ENCODE measurements at regions not wholly inside any gene's neighbourhood (a gene's known extent, or its start where the extent isn't known, plus 50 kb on each side); places are given as distances from the start of the nearest gene placed in this dataset.

DNA sequence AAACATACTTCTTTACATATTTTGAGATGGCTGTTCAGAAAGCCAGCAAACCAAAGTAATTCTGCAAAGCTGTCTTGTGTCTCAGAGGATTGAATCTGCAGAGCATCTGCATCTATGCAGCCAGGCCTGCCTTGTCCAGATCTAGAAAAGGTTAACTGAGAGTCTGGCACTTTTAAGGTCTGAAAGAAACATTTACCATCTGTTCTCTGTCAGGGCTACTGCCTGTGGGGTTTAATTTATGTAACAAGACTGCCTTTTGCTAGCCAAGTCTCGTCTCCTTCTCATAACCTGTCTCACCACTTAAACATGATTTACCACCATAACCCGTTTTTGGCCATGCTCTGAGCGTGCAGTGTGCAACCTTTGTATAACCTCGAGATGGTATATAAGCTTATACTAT is 194.2 kb downstream of the SYT10 start:
- H3K27me3 ChIP-seq (ENCODE audit: control insufficient read depth, low read length) = no peaks in the 10 kb centered on the region
- H3K27ac ChIP-seq (ENCODE audit: low read depth, low read length) = no peak overlapping the region
- no peaks in the 10 kb centered on the region for H4K20me1 ChIP-seq (ENCODE audit: control insufficient read depth, insufficient read depth, low read depth, low read length)
- no peak overlapping the region for H3K4me3 ChIP-seq (ENCODE audit: low read length)
- H3F3A ChIP-seq (ENCODE audit: control insufficient read depth, insufficient read depth) = no peaks in the 10 kb centered on the region
- no peaks in the 10 kb centered on the region for H3K79me2 ChIP-seq (ENCODE audit: control insufficient read depth, low read length)
- no peaks in the 10 kb centered on the region for H3K9me2 ChIP-seq (replicated peaks; ENCODE audit: control insufficient read depth, low read length)
- no peaks in the 10 kb centered on the region for H3K36me3 ChIP-seq (ENCODE audit: control insufficient read depth, low read length)
- no peak overlapping the region for H3K4me2 ChIP-seq (ENCODE audit: low read length)
- H3K4me1 ChIP-seq (ENCODE audit: control insufficient read depth, low read length) = no peaks in the 10 kb centered on the region
- TF ChIP-seq EZH2phosphoT487 (IDR thresholded peaks at IDR 0.05; ENCODE audit: borderline replicate concordance, low read length) = no peak
- TF ChIP-seq, protein P1, sequence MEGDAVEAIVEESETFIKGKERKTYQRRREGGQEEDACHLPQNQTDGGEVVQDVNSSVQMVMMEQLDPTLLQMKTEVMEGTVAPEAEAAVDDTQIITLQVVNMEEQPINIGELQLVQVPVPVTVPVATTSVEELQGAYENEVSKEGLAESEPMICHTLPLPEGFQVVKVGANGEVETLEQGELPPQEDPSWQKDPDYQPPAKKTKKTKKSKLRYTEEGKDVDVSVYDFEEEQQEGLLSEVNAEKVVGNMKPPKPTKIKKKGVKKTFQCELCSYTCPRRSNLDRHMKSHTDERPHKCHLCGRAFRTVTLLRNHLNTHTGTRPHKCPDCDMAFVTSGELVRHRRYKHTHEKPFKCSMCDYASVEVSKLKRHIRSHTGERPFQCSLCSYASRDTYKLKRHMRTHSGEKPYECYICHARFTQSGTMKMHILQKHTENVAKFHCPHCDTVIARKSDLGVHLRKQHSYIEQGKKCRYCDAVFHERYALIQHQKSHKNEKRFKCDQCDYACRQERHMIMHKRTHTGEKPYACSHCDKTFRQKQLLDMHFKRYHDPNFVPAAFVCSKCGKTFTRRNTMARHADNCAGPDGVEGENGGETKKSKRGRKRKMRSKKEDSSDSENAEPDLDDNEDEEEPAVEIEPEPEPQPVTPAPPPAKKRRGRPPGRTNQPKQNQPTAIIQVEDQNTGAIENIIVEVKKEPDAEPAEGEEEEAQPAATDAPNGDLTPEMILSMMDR (IDR thresholded peaks at IDR 0.05; ENCODE audit: low read depth, low read length, poor library complexity, severe bottlenecking) = no peak
- H3K9me3 ChIP-seq (ENCODE audit: control insufficient read depth, insufficient read depth, low read length) = peaks cover 4% of the 10 kb centered on the region; the same call in 1 of the 2 replicates

- Histone ChIP-seq H4K20me1 (ENCODE audit: control insufficient read depth, insufficient read depth, low read depth, low read length) (no peaks in the 10 kb centered on the region), H3K4me2 (ENCODE audit: low read length) (no peak overlapping the region), H3K27ac (ENCODE audit: low read depth, low read length) (no peak overlapping the region), H3K9me3 (ENCODE audit: control insufficient read depth, insufficient read depth, low read length) (0 out of 2 replicates have a peak, but pooled peaks cover 5% of the 10 kb centered on the region), H3F3A (ENCODE audit: control insufficient read depth, insufficient read depth) (no peaks in the 10 kb centered on the region), H3K4me3 (ENCODE audit: low read length) (no peak overlapping the region), H3K4me1 (ENCODE audit: control insufficient read depth, low read length) (no peaks in the 10 kb centered on the region), H3K27me3 (ENCODE audit: control insufficient read depth, low read length) (no peaks in the 10 kb centered on the region), H3K36me3 (ENCODE audit: control insufficient read depth, low read length) (no peaks in the 10 kb centered on the region), H3K9me2 (replicated peaks; ENCODE audit: control insufficient read depth, low read length) (no peaks in the 10 kb centered on the region), H3K79me2 (ENCODE audit: control insufficient read depth, low read length) (no peaks in the 10 kb centered on the region)
- TF ChIP-seq EZH2phosphoT487 (IDR thresholded peaks at IDR 0.05; ENCODE audit: borderline replicate concordance, low read length) = no peak
- TF ChIP-seq, protein P1 (IDR thresholded peaks at IDR 0.05; ENCODE audit: low read depth, low read length, poor library complexity, severe bottlenecking) = no peak
Observed at GRCh38 chr12:33226671-33227070, 212.9 kb downstream of the SYT10 start.

DNA sequence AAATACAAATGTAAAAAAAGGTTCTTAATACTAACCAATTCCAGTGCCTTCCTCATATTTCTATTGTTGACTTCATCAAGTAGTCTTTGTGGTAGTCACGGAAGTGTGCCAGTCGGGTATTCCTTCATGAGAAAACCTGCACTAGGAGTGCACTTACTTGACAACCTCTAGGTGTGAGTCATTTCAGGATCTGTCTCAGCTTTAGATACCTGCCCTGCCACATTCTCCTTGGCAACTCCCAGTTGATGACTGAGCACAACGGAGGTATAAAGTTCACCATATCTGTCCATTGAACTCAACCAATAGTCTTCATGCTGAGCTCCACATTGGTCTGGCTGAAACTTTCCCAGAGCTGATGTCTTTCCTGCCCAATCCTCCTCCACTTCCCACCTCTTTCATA is 215.7 kb downstream of the SYT10 start:
- Histone ChIP-seq H3K4me1 (ENCODE audit: control insufficient read depth, low read length) (no peaks in the 10 kb centered on the region), H3K9me3 (ENCODE audit: control insufficient read depth, insufficient read depth, low read length) (0 out of 2 replicates have a peak, but pooled peaks cover 5% of the 10 kb centered on the region), H3K79me2 (ENCODE audit: control insufficient read depth, low read length) (no peaks in the 10 kb centered on the region), H3K27ac (ENCODE audit: low read depth, low read length) (no peak overlapping the region), H3K27me3 (ENCODE audit: control insufficient read depth, low read length) (no peaks in the 10 kb centered on the region), H4K20me1 (ENCODE audit: control insufficient read depth, insufficient read depth, low read depth, low read length) (no peaks in the 10 kb centered on the region), H3K9me2 (replicated peaks; ENCODE audit: control insufficient read depth, low read length) (no peaks in the 10 kb centered on the region), H3F3A (ENCODE audit: control insufficient read depth, insufficient read depth) (no peaks in the 10 kb centered on the region), H3K4me3 (ENCODE audit: low read length) (no peak overlapping the region), H3K4me2 (ENCODE audit: low read length) (no peak overlapping the region), H3K36me3 (ENCODE audit: control insufficient read depth, low read length) (no peaks in the 10 kb centered on the region)
- TF ChIP-seq, protein P1 (IDR thresholded peaks at IDR 0.05; ENCODE audit: low read depth, low read length, poor library complexity, severe bottlenecking) = no peak
- no peak for TF ChIP-seq EZH2phosphoT487 (IDR thresholded peaks at IDR 0.05; ENCODE audit: borderline replicate concordance, low read length)
